ENCODE measurements at regions not wholly inside any gene's neighbourhood (a gene's known extent, or its start where the extent isn't known, plus 50 kb on each side); places are given as distances from the start of the nearest gene placed in this dataset.

GRCh38 chr6:14732226-14732843 lies 513.5 kb upstream of the JARID2 start:
- Mint-ChIP-seq H3K36me3 (peaks cover 7% of the 10 kb centered on the region), H3K27me3 (no peaks in the 10 kb centered on the region), H3K27ac (peak overlapping the region; percentile 72), H3K4me1 (peaks cover 77% of the 10 kb centered on the region), H3K4me3 (no peak overlapping the region), H3K9me3 (peaks cover 18% of the 10 kb centered on the region)
- CTCF ChIA-PET = interaction anchor here (1.5 kb wide), 1 partner anchor 20 kb away, joined by 4 read pairs; no protein-coding TSS in a partner anchor
- DNase-seq = no peak

GRCh38 chr6:14732844-14733757 lies 512.8 kb upstream of the JARID2 start:
- Mint-ChIP-seq H3K4me3 (no peak overlapping the region), H3K27ac (peak overlapping the region; percentile 72), H3K4me1 (peaks cover 75% of the 10 kb centered on the region), H3K27me3 (no peaks in the 10 kb centered on the region), H3K36me3 (peaks cover 7% of the 10 kb centered on the region), H3K9me3 (peaks cover 15% of the 10 kb centered on the region)
- CTCF ChIA-PET = interaction anchor here (0.7 to 1.5 kb wide), 2 partner anchors 21 to 657 kb away, joined by 3 to 4 read pairs; no protein-coding TSS in a partner anchor
- DNase-seq = peak; percentile 37

- peaks cover 78% of the 10 kb centered on the region for H3K4me1 Mint-ChIP-seq
Measured at GRCh38 chr6:14734052-14734415, 511.8 kb upstream of the JARID2 start.

GRCh38 chr6:14734416-14735340 lies 511.2 kb upstream of the JARID2 start:
- CTCF ChIA-PET = no interaction called here
- Mint-ChIP-seq H3K4me3 (no peak overlapping the region), H3K27ac (peak overlapping the region; percentile 75), H3K27me3 (no peaks in the 10 kb centered on the region), H3K36me3 (peaks cover 7% of the 10 kb centered on the region), H3K9me3 (peaks cover 13% of the 10 kb centered on the region), H3K4me1 (peaks cover 75% of the 10 kb centered on the region)
- peak; percentile 51 for DNase-seq

More at GRCh38 chr6:14734052-14734415, 511.8 kb upstream of the JARID2 start:
- DNase-seq = no peak
- Mint-ChIP-seq H3K9me3 (peaks cover 13% of the 10 kb centered on the region), H3K36me3 (peaks cover 7% of the 10 kb centered on the region), H3K27me3 (no peaks in the 10 kb centered on the region), H3K4me3 (no peak overlapping the region), H3K27ac (peak overlapping the region; percentile 75)
- CTCF ChIA-PET = no interaction called here

GRCh38 chr6:14735956-14736486 lies 509.8 kb upstream of the JARID2 start:
- no peaks in the 10 kb centered on the region for H3K27me3 Mint-ChIP-seq
- no peak overlapping the region for H3K27ac Mint-ChIP-seq
- CTCF ChIA-PET = interaction anchor here (0.6 kb wide), 1 partner anchor 141 kb away, joined by 3 read pairs; no protein-coding TSS in a partner anchor
- H3K4me3 Mint-ChIP-seq = no peak overlapping the region
- H3K9me3 Mint-ChIP-seq = peaks cover 18% of the 10 kb centered on the region
- peaks cover 71% of the 10 kb centered on the region for H3K4me1 Mint-ChIP-seq
- H3K36me3 Mint-ChIP-seq = peaks cover 7% of the 10 kb centered on the region
- DNase-seq = no peak

- Mint-ChIP-seq H3K9me3 (peaks cover 20% of the 10 kb centered on the region), H3K27ac (no peak overlapping the region), H3K4me3 (no peak overlapping the region), H3K36me3 (peaks cover 7% of the 10 kb centered on the region), H3K27me3 (no peaks in the 10 kb centered on the region), H3K4me1 (peaks cover 66% of the 10 kb centered on the region)
- CTCF ChIA-PET = no interaction called here
- DNase-seq = no peak
Measured at GRCh38 chr6:14736554-14736953, 509.3 kb upstream of the JARID2 start.

GRCh38 chr6:14738497-14738896 lies 507.4 kb upstream of the JARID2 start:
- CTCF ChIA-PET = no interaction called here
- Mint-ChIP-seq H3K36me3 (peaks cover 8% of the 10 kb centered on the region), H3K9me3 (peaks cover 25% of the 10 kb centered on the region), H3K4me3 (no peak overlapping the region), H3K27me3 (no peaks in the 10 kb centered on the region), H3K4me1 (peaks cover 62% of the 10 kb centered on the region), H3K27ac (no peak overlapping the region)
- DNase-seq = no peak

GRCh38 chr6:14738933-14739332 lies 506.9 kb upstream of the JARID2 start:
- peaks cover 5% of the 10 kb centered on the region for H3K36me3 Mint-ChIP-seq
- no peaks in the 10 kb centered on the region for H3K27me3 Mint-ChIP-seq
- DNase-seq = no peak
- peaks cover 62% of the 10 kb centered on the region for H3K4me1 Mint-ChIP-seq
- CTCF ChIA-PET = no interaction called here
- H3K27ac Mint-ChIP-seq = peak overlapping the region; percentile 62
- no peak overlapping the region for H3K4me3 Mint-ChIP-seq
- H3K9me3 Mint-ChIP-seq = peaks cover 22% of the 10 kb centered on the region

GRCh38 chr6:14739827-14740226 lies 506.0 kb upstream of the JARID2 start:
- H3K36me3 Mint-ChIP-seq = peaks cover 7% of the 10 kb centered on the region
- CTCF ChIA-PET = no interaction called here
- DNase-seq = no peak
- H3K4me1 Mint-ChIP-seq = peaks cover 57% of the 10 kb centered on the region
- no peaks in the 10 kb centered on the region for H3K27me3 Mint-ChIP-seq
- H3K4me3 Mint-ChIP-seq = no peak overlapping the region
- peaks cover 17% of the 10 kb centered on the region for H3K9me3 Mint-ChIP-seq
- H3K27ac Mint-ChIP-seq = no peak overlapping the region

- peaks cover 45% of the 10 kb centered on the region for H3K4me1 Mint-ChIP-seq
- peaks cover 17% of the 10 kb centered on the region for H3K9me3 Mint-ChIP-seq
- no peak for DNase-seq
Measured at GRCh38 chr6:14742171-14742570, 503.7 kb upstream of the JARID2 start.

GRCh38 chr6:14742680-14743079 lies 503.2 kb upstream of the JARID2 start:
- Mint-ChIP-seq H3K27me3 (no peaks in the 10 kb centered on the region), H3K4me1 (peaks cover 45% of the 10 kb centered on the region), H3K27ac (no peak overlapping the region), H3K9me3 (peaks cover 17% of the 10 kb centered on the region), H3K36me3 (peaks cover 6% of the 10 kb centered on the region), H3K4me3 (no peak overlapping the region)
- CTCF ChIA-PET = no interaction called here
- DNase-seq = no peak

More at GRCh38 chr6:14742171-14742570, 503.7 kb upstream of the JARID2 start:
- H3K4me3 Mint-ChIP-seq = no peak overlapping the region
- peaks cover 6% of the 10 kb centered on the region for H3K36me3 Mint-ChIP-seq
- CTCF ChIA-PET = interaction anchor here (1.0 kb wide), 1 partner anchor 31 kb away, joined by 3 read pairs; no protein-coding TSS in a partner anchor
- H3K27me3 Mint-ChIP-seq = no peaks in the 10 kb centered on the region
- no peak overlapping the region for H3K27ac Mint-ChIP-seq

GRCh38 chr6:14743144-14743473 lies 502.8 kb upstream of the JARID2 start:
- Mint-ChIP-seq H3K9me3 (peaks cover 17% of the 10 kb centered on the region), H3K27ac (peak overlapping the region; percentile 82), H3K27me3 (peaks cover 1% of the 10 kb centered on the region), H3K4me3 (no peak overlapping the region), H3K4me1 (peaks cover 44% of the 10 kb centered on the region), H3K36me3 (peaks cover 6% of the 10 kb centered on the region)
- CTCF ChIA-PET = no interaction called here
- DNase-seq = no peak

- H3K4me3 Mint-ChIP-seq = no peak overlapping the region
- H3K27ac Mint-ChIP-seq = peak overlapping the region; percentile 82
- DNase-seq = peak; percentile 77
- peaks cover 3% of the 10 kb centered on the region for H3K27me3 Mint-ChIP-seq
- peaks cover 42% of the 10 kb centered on the region for H3K4me1 Mint-ChIP-seq
- H3K9me3 Mint-ChIP-seq = peaks cover 17% of the 10 kb centered on the region
- peaks cover 6% of the 10 kb centered on the region for H3K36me3 Mint-ChIP-seq
- CTCF ChIA-PET = no interaction called here
Measured at GRCh38 chr6:14743474-14744211, 502.2 kb upstream of the JARID2 start.

Measured in activated naive CD4-positive, alpha-beta T cell treated with anti-CD3 and anti-CD28 coated beads, Interleukin-2, amount 10 ng/mL, durations not matched to agents 7 days and 5 days (primary cell).